ENCODE measurements at regions not wholly inside any gene's neighbourhood (a gene's known extent, or its start where the extent isn't known, plus 50 kb on each side); places are given as distances from the start of the nearest gene placed in this dataset.
"Not testable (repeated sequence)": the region's sequence is repeated elsewhere in the genome, so short reads cannot be mapped to it uniquely, and the experiment has no call there.

GRCh38 chr4:127249066-127249766, 383.5 kb upstream of the INTU start:
- TF ChIP-seq, protein P1, sequence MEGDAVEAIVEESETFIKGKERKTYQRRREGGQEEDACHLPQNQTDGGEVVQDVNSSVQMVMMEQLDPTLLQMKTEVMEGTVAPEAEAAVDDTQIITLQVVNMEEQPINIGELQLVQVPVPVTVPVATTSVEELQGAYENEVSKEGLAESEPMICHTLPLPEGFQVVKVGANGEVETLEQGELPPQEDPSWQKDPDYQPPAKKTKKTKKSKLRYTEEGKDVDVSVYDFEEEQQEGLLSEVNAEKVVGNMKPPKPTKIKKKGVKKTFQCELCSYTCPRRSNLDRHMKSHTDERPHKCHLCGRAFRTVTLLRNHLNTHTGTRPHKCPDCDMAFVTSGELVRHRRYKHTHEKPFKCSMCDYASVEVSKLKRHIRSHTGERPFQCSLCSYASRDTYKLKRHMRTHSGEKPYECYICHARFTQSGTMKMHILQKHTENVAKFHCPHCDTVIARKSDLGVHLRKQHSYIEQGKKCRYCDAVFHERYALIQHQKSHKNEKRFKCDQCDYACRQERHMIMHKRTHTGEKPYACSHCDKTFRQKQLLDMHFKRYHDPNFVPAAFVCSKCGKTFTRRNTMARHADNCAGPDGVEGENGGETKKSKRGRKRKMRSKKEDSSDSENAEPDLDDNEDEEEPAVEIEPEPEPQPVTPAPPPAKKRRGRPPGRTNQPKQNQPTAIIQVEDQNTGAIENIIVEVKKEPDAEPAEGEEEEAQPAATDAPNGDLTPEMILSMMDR (IDR thresholded peaks at IDR 0.05; ENCODE audit: insufficient read depth, low read depth, low read length), result no peak
- no peak for DNase-seq (ENCODE audit: low read depth)
- no peak overlapping the region for H3K4me3 ChIP-seq (ENCODE audit: low read depth, low read length)

DNA sequence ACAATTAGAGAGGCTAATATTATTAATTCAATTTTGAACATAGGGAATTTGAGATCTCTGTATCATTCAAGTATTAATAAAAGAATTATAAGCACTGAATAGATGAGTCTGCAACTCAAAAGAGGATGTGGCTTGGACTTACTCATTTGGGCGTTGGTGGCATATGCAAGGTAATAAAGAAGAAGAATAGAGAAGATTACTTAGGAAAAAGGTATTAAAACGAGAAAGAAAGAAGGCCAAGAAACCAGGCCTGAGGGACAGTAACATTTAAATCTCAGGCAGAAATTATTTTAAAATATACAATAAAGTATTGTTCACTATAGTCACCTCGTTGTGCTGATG, 383.0 kb upstream of the INTU start:
- no peak for DNase-seq (ENCODE audit: low read depth)
- no peak overlapping the region for H3K4me3 ChIP-seq (ENCODE audit: low read depth, low read length)
- TF ChIP-seq, protein P1 (IDR thresholded peaks at IDR 0.05; ENCODE audit: insufficient read depth, low read depth, low read length), result no peak

GRCh38 chr4:127250577-127250976, 382.2 kb upstream of the INTU start:
- no peak for DNase-seq (ENCODE audit: low read depth)
- H3K4me3 ChIP-seq (ENCODE audit: low read depth, low read length), result no peak overlapping the region
- TF ChIP-seq, protein P1 (IDR thresholded peaks at IDR 0.05; ENCODE audit: insufficient read depth, low read depth, low read length), result no peak

DNA sequence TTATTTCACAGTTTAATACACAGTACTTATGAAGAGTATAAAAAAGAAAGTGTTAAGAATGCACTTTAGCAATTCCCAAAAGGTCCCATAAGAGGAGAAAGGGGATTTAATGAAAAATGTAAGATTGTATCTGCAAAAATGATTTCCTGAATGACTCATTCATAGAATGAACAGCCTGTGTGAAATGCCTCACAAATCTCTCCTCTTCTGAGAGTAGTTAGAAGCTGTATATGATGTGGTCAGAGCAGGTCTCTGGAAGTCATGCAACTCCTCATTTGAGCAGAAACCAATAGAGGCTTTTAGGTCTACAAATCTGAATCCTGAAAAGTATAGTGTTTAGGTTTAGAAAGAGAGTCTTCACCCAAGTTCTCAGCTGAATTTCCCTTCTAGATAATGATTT, 381.3 kb upstream of the INTU start:
- peak; percentile 15 for DNase-seq (ENCODE audit: low read depth)
- H3K4me3 ChIP-seq (ENCODE audit: low read depth, low read length), result no peak overlapping the region
- TF ChIP-seq, protein P1 (IDR thresholded peaks at IDR 0.05; ENCODE audit: insufficient read depth, low read depth, low read length), result no peak

GRCh38 chr4:127256500-127256899, 376.3 kb upstream of the INTU start:
- no peak overlapping the region for H3K4me3 ChIP-seq (ENCODE audit: low read depth, low read length)
- TF ChIP-seq, protein P1 (IDR thresholded peaks at IDR 0.05; ENCODE audit: insufficient read depth, low read depth, low read length), result no peak
- DNase-seq (ENCODE audit: low read depth), result no peak

- no peak overlapping the region for H3K4me3 ChIP-seq (ENCODE audit: low read depth, low read length)
- TF ChIP-seq, protein P1 (IDR thresholded peaks at IDR 0.05; ENCODE audit: insufficient read depth, low read depth, low read length), result no peak
- DNase-seq (ENCODE audit: low read depth), result peak; percentile 31
These were observed 371.3 kb upstream of the INTU start for GRCh38 chr4:127261476-127261875.

DNA sequence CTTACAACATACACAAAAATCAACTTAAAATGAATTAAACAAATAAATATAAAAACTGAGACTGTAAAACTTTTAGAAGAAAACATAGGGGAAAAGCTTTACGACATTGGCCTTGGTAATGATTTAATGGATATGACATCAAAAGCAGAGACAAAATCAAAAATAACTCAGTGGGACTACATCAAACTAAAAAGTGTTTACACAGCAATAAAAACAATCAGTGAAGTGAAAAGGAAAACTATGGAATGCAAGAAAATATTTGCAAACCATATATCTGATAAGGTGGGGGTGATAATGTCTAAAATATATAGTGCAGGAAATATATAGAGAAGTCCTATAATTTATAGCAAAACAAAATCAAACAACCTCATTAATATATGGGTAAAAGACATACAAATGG, 364.4 kb upstream of the INTU start:
- TF ChIP-seq, protein P1 (IDR thresholded peaks at IDR 0.05; ENCODE audit: insufficient read depth, low read depth, low read length), result no peak
- no peak for DNase-seq (ENCODE audit: low read depth)
- H3K4me3 ChIP-seq (ENCODE audit: low read depth, low read length), result no peak overlapping the region

GRCh38 chr4:127277023-127277422, 355.7 kb upstream of the INTU start:
- H3K4me3 ChIP-seq (ENCODE audit: low read depth, low read length); DNase-seq (ENCODE audit: low read depth): not testable (repeated sequence)

Measured in fibroblast of villous mesenchyme (primary cell).